ENCODE measurements at regions not wholly inside any gene's neighbourhood (a gene's known extent, or its start where the extent isn't known, plus 50 kb on each side); places are given as distances from the start of the nearest gene placed in this dataset.

DNA sequence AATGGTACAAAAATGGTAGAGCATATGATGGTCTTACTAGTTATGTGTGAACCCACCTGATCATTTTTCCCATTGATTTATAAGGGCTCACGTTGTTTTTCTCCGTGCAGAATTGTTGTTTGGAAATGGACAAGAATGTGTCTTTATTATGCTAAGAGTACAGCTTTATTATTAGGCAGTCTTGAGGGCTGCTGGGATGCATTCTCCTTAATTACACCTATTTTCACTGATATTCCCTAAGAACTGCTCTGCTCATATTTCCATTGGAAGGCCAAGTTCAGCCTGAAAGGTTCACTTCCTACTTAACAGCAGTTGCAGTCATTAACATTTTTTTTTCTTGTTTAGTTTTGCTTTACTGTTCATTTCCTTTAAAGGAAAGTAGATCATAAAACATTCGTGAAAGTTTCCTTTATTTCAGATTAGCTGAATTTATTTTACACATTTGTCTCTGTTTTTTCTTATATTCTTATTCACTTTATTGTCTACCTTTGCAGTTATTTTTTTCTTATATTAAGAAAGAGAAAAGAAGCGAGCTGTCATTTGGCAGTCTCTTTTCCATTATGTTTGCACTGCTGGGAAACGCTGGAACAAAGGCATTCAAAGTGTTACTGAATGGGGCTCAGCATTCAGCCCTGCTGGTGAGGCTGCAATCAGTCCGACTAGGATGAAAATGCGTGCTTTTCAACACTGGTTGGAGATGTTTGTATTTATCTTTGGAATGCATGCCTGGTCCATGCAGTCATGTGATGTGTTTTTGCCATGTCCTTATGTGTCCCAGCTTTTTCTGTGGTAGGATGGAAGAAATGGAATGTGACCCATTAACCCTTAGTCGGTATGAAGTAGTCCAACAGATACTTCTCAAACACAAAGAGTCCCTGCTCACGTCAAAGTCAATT, 602.7 kb upstream of the ZNF608 start:
- no peak for DNase-seq

DNA sequence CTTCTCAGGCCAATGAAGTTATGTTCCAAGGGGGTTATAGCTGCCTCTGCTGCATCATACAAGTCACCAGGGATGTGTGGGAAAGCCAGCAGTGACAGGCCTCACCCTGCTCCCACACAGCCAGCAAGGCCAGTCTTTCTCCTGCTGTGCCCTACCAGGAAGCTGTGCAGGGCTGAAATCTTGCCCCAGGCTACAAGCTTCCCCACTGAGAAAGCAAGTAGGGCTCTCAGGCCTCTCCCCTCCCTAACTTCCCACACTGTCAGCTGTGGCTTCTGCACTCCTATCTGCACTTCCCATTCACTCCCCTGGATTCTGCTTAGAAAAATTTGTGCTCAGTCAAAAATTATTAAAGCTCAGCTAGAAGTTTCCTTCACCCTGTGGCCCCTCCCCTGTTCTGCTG, 611.2 kb upstream of the ZNF608 start:
- DNase-seq, result no peak

DNA sequence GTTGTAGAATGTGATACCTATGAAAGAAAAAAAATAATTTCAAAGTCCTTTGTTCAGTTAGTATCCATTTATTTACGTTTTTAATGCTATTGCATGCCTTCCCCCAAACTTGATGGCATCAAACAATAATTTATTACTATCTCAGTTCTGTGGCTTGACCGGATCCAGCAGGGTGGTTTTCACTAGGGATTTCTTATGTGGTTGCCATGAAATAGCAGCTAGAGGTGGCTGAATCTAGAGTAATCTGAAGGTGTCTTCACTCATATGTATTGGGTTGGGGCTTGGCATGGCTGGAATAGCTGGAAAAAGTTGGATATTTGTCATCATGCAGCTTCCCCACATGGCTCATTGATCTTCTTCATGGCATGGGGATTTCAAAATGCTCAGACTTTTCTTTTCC, 619.3 kb upstream of the ZNF608 start:
- no peak for DNase-seq

DNA sequence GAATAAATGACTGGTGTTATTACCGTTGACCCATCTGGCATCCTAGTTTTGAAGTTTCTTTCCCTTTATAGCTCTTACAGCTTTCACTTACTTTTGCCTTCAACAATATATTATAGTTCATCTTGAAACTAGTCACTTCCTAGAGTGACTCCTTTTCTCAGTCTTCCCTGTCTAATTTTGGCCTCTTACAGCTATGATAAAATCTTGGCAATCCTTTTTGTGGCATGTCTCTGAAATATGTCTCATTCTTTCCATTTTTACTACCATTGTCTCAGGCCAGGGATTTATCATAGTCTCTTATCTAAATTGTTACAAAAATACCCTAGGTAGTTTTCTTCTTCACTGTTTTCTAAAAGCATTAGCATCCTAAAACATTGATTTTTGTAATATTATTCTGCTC, 621.3 kb upstream of the ZNF608 start:
- DNase-seq, result no peak

DNA sequence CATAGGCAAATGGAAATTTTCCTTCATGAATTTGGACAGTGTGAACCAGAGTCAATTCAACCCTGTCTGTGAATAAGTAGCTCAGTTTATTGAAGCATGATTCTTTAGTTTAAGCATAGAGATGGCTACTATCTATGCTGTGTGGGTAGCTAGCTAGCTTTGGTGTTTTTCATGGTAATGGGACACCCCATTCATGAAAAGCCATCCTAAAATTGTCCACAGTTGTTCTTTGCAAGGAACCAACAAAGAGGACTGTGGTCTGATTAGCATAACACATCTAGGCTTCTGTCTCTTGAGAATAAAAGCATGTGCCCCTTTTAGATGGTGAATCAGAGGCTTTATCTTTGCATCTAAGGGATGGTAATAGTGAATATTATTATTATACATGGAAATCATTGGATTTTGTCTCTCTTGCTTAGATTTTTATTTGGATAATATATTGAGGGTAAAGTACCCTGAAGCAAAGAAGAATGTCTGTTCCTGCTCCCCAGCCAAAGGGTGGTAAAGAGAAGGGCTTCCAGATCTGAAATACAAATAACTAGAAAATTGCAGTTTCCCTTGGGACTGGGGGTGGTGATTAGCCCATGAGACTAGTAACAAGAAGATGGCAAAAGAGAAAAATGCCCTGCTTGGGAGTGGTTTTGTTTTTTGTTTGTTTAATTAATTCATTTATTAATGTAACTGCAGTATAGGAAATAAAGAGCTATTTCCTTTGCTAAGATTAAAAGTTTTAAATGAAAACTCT, 624.2 kb upstream of the ZNF608 start:
- no peak for DNase-seq

DNA sequence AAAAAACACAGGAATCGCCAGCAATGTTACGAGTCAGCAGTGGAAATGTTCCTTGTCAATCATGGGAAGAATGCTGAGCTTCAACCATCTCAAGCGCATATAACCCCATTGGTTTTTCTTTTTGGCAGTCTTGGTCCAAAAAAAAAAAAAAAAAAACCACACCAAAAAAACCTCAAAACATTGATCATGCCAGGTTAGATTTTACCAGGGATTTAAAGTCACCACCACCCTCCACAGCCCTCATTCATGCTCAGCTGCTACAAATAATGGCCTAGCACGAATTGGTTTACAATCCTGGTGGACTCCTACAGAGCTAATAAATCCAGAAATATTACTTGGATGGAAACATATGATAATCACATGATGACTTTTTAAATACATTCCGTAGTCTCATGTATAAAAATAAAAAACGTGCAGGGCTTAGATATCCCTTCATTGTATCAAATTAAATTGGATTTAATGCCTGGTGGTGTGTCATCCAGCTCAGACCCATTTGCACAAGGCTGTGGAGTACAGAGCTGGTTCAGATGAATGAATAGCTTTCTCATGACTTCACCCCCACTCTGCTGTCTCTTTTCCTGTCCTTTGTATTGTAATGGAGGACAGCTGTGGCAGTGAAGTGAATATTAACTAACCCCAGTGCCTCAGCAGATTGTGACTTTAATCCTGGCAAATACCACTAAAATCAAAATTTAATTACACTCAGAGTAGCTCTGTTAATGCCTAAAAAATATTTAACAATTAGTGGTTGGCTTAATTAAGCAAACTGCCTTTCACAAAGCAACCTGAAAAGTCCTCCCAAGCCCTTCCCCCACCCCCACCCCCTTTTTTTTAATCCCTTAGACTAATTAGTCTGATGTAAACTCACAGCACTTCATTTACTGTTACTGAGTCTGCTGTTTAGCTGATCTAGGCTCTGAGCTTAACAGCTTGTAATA, 626.5 kb upstream of the ZNF608 start:
- DNase-seq, result peak; percentile 72

DNA sequence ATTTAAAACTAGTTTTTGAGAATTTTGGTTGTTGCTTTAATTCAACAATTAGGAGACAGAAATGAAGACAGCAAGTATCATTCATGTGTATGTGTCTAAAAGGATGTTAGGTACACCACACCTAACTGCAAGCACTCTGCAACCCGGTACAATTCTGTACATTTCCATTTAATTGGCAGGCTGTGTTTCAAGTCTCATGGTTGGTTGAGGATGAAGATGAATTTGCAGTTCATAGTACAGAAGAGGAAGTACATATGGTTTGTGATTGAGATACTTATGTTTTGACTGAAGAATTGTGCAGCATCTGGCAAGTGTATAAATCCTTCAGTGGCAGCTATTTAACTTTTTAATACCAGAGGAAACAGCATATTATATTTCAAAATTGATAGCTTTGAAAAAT, 628.7 kb upstream of the ZNF608 start:
- no peak for DNase-seq

DNA sequence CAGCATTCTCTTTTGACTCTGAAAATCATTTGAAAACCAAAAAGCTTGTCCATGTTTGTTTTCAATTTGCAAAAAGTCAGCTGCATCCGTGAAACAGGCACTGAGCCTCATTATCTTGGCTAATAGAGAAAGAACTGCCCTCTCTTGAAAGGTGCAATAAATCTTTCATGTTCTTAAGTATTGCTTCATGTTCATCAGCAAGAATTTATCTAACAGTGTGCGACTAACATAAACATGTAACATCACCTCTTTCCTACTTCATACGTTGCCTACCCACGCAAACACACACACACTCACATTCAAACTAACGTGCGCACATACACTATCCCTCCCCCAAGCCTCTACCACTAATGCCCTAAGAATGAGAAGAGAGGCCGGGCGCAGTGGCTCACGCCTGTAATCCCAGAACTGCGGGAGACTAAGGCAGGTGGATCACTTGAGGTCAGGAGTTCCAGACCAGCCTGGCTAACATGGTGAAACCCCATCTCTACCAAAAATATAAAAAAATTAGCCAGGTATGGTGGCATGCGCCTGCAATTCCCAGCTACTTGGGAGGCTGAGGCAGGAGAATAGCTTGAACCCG, 629.7 kb upstream of the ZNF608 start:
- no peak for DNase-seq

DNA sequence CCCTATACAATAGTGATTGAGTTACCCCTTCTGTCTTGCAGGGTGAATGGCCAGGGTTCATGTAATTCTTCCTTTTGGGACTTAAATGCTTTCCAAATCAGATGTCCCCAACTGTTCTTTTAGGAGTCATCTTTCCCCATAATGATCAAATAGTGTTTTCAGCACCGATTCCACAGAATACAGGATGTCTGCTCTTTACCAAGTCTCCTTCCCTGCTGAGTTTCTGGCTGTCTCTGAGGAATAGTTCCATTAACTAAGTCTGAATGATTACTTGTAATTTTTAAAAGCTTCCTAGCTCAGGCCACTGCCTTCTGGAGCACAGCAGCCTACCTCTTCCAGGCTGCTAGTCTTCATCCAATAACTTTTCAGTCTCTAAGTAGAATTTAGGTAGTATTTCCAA, 630.7 kb upstream of the ZNF608 start:
- no peak for DNase-seq

DNA sequence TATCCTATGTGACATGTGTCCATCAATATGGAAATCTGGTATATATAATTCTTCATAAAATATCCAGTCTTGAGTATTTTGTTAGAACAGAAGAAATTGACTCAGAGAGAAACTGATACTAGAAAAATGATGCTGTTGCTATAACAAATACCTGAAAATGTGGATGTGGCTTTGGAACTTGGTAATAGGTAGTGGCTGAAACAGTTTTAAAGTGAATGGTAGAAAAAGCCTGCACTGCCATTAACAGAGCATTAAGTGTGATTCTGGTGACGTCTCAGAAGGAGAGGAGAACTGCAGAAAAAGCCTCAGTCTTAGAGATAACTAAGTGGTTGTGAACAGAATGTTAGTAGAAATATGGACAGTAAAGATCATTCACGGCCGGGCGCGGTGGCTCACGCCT, 634.9 kb upstream of the ZNF608 start:
- no peak for DNase-seq

DNA sequence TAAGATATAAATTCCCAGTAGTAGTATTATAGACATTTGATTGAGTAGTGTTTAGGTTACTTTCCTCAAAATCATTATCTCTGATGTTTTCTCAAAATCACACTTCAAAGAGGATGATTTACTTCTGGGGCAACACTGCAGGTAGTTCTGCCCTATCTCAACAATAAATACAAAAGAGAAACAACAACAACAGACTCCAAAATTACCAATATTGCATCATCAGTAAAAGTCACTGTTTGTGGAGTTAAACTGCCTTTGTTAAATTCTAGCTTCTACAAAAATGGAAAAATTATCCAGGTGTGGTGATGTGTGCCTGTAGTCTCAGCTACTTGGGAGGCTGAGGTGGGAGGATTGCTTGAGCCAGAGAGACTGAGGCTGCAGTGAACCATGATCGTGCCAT, 637.6 kb upstream of the ZNF608 start:
- DNase-seq, result no peak

DNA sequence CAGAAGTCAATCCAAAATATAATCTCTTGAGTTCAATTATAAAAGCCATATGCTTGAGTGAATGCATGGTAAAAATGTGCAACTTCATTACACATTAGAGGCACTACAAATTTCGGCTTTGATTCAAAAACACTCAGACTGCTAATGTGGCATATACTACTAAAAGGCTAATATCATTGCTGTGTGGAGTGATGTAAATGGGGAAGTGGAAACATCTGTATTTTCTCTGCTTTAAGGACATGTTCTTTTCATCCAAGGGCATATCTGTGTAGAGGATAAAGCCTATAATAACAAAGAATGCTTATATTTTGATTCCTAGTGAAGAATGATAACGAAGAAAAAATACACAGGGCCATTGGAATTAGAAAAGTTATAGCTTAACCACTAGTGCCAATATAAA, 643.9 kb upstream of the ZNF608 start:
- DNase-seq, result no peak

DNA sequence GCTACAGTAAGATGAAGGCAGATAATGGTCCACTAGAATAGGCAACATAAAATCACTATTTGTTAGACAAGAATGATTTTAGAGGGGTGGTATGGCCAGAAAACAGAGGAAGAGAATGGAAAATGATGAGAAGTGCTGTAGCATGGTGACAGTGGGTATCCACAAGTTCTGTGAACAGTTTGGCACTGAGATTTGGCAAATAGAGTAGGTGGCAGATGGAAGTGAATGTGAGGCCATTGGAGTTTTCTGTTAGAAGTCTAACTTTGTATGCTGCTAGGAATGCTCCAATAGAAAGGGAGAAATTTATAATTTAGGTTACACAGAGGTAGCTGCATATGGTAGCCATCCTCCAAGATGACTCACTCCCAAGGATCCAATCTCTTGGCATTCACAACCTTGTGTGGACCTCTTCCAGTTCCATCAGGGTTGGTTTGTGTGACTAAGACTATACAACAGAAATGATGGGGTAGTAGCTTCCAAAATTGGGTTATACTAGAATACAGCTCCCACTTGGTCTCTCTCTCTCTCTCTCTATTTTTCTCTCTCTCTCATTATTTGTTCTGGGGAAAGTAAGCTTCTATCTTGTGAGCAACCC, 646.9 kb upstream of the ZNF608 start:
- DNase-seq, result no peak

DNA sequence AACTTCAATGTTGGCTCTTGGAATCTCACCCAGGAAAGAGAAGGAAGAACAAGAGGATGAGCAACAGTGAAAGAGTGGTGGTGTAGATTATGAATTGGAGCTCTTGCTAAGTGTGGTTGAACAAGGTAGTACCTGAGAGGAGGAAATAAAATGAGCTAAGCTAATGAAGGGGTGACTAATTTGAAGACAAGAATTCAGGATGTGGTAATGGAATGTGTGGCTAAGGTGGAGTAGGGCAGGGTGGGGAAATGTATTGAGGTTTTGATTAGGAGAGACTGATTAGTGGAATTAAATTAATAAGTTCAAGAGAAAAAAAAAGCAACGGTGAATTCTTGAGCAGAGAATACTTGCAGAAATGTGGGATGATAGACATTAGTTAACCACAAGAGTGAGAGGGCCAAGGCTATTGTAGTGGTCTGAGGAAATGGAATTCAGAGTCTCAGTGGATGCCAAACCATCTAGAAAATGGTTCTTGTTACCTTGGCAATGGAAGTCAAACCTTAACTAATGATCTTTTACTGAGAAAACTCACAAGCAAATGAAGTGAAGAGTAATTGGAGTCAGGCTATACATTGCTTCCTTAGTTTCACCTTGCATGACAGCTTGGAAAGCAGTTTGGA, 648.3 kb upstream of the ZNF608 start:
- no peak for DNase-seq

DNA sequence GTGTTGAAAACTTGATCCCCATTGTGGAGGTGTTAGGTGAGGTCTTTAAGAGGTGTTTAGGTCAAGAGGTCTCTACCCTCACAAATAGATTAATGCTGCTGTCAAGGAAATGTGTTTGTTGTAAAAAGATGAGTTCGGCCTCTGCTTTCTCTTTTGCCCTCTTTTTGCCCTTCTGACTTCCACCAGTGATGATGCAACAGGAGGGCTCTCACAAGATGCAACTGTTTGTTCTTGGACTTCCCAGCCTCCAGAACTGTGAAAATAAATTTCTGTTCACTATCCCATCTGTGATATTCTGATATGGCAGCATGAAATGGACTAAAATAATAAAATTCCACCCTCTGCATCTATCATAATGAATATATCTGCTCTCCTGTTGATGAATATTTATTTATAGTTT, 650.0 kb upstream of the ZNF608 start:
- DNase-seq, result no peak

DNA sequence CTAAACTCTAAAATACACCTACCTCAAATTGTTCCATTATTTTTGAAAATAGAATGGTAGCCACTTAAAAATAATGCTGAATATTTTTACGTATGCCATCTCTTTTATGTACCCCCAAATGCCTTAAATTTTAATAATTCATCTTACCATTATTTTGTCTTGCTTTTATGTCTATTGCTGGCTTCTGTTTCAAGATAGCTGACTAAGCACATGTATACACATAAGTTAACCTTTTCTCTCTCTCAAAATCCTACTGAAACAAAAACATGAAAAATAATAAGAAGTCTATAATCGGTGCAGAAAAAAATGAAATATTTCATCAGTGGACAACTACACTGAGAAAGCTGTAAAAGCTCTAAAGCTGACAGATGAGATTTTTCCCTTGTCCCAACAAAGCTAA, 652.0 kb upstream of the ZNF608 start:
- no peak for DNase-seq

DNA sequence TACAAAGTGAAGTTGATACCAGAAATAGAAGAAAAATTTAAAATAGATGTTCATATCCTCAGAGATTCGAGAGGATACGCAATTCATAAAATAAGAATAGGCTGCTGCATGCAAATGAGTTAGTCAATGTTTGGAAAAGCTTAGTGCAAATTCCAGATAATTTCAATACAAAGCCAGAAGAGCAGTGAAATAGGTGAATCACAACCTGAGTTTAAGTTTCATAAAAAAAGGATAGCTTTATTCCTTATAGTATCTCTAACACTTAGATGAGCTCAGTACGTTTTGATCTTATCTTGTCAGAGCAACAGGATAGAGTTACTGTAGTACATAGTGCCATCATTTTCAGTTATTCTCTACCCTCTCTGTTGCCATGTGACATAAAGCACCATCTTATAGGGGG, 653.4 kb upstream of the ZNF608 start:
- DNase-seq, result peak; percentile 16

DNA sequence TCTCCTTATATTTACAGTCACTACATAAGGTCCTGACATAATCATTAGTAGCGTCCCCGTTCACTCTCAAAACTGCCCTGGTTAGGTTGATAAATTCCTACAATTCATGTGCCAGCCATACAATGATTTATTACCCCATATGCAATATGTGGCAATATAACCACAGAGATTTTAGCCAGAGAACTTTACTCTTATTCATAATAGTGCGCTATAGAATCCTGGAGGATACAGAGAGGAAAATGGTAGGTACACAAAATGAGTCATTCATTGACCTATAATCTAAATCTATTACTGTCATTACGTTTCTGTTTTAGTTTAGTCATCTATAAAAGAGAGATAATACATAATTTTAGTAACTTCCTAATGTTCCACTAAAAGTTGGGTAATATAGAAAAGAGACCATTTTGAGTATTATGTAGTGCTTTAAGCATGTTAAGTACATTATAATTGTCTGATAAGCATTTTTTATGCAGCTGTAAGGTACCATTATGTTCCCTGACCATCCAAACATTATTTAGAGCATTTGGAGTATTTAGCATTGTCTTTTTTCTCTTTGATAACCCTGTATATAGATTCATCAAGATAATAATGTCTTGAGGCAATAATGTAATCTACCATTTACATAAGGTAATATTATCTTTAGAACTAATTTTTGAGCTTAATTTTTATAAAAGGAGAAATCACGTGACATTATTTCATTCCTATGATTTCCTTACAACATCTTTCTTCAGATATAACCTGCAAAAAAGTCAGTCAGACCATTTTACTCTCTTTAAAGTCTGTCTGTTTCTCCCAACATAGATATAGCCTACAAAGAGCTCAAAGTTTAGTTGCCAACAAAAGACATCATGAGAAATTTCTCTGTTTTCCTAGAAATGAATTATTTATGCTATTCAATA, 655.5 kb upstream of the ZNF608 start:
- DNase-seq, result peak; percentile 25

DNA sequence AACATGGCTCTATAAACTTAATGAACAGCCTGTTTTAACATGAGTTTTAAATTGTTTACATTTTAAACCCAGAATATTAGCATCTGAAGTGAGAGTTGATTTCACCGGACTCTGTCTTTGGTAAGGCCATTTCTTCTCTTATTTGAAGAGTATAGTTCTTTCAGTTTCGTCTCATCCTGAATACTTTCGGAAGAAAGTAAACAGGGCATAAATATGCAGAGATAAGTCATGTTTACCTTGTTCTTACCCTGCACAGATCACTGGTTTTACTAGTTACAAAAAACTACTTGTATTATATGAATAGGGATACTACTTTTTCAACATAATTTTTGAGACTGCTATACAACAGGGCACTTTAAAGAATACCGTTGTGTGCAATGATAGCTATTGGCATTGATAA, 656.3 kb upstream of the ZNF608 start:
- DNase-seq, result peak; percentile 52

DNA sequence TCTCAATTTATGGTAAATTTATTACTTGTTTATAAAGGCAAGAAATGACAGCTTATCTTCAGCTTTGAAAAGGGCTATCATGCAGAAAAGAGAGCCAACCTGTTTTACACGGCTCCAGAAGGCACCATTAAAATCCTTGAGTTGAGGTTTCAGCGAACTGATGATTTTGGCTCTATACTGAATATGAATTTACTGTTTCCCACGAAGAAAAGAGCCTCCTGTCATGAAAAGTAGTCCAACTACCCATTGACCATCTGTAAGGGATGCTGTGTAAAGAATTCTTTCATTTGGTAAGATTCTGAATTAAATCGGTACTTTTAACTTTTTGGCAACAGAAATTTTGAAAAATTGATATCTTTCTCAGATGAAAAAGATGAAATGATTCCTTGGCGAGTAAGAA, 657.6 kb upstream of the ZNF608 start:
- no peak for DNase-seq

All from DMS53 (cell line).